ENCODE measurements at regions not wholly inside any gene's neighbourhood (a gene's known extent, or its start where the extent isn't known, plus 50 kb on each side); places are given as distances from the start of the nearest gene placed in this dataset.

GRCh38 chr11:109726061-109726460 lies 304.1 kb downstream of the C11orf87 start:
- ATAC-seq (ENCODE audit: low FRiP score) (no peak), DNase-seq (ENCODE audit: low spot score) (no peak)
- TF ChIP-seq, protein P1, sequence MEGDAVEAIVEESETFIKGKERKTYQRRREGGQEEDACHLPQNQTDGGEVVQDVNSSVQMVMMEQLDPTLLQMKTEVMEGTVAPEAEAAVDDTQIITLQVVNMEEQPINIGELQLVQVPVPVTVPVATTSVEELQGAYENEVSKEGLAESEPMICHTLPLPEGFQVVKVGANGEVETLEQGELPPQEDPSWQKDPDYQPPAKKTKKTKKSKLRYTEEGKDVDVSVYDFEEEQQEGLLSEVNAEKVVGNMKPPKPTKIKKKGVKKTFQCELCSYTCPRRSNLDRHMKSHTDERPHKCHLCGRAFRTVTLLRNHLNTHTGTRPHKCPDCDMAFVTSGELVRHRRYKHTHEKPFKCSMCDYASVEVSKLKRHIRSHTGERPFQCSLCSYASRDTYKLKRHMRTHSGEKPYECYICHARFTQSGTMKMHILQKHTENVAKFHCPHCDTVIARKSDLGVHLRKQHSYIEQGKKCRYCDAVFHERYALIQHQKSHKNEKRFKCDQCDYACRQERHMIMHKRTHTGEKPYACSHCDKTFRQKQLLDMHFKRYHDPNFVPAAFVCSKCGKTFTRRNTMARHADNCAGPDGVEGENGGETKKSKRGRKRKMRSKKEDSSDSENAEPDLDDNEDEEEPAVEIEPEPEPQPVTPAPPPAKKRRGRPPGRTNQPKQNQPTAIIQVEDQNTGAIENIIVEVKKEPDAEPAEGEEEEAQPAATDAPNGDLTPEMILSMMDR (IDR thresholded peaks at IDR 0.05), result no peak

DNA sequence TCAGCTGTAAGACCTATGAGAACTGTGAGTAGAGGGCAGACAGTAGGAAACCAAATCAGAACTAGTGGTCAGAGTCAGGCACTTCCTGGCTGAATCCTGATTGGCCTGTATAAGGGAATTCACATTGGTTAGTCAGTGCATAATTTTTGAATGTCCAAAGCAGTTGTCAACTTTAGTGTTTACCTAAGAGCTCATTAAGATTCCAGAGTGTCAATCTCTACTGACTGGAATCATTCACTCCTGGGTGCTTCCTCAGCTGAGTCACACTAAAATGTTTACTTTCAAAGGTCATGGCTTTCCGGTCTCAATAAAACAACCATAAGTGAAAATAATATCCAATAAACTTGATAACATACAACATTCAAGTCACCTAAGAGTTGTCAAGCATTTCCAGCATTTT lies 306.1 kb downstream of the C11orf87 start:
- no peak for ATAC-seq (ENCODE audit: low FRiP score)
- DNase-seq (ENCODE audit: low spot score), result no peak
- TF ChIP-seq, protein P1 (IDR thresholded peaks at IDR 0.05), result no peak

GRCh38 chr11:109729761-109730160 lies 307.8 kb downstream of the C11orf87 start:
- ATAC-seq (ENCODE audit: low FRiP score) (no peak), DNase-seq (ENCODE audit: low spot score) (no peak)
- TF ChIP-seq, protein P1 (IDR thresholded peaks at IDR 0.05), result no peak

DNA sequence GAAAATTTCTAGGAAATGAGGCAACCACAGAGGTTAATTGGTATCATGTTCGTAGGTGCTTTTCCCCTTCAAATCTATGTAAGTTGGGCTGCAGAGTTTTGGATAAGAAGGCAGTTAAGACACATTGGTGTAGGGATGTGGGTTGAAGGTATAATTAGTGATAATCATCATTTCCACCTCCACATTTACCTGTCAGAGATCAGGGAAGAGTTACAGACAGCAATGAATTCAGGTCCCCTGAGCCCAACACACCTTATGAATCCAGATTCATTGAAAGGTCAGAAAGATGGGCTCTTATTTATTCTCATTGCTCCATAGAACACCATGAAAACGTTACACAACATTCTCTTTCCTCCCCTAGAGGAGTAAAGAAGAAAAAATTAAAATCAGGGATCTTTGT lies 308.7 kb downstream of the C11orf87 start:
- ATAC-seq (ENCODE audit: low FRiP score) (no peak), DNase-seq (ENCODE audit: low spot score) (no peak)
- TF ChIP-seq, protein P1 (IDR thresholded peaks at IDR 0.05), result no peak

- TF ChIP-seq, protein P1 (IDR thresholded peaks at IDR 0.05), result no peak
- ATAC-seq (ENCODE audit: low FRiP score), result no peak
- DNase-seq (ENCODE audit: low spot score), result no peak
Measured at GRCh38 chr11:109731451-109731850, 309.5 kb downstream of the C11orf87 start.

DNA sequence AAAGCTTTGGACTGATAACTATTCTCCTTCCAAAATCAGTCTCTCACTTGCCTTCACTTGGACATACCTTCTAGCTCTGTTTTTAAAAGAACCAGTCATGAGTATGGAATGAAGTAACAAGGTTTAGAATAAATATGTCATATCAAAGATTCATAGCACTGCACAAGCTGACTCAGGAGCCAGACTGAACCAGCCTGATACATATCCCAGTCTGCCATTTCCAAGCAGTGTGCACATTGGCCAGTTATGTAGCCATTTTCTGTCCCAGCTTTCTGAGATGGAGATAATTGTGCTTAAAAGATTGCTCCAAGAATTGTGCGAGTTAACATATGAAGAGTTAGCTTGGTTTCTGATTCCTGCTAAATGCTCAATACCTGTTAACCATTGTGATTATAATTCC lies 311.3 kb downstream of the C11orf87 start:
- TF ChIP-seq, protein P1 (IDR thresholded peaks at IDR 0.05), result no peak
- no peak for ATAC-seq (ENCODE audit: low FRiP score)
- no peak for DNase-seq (ENCODE audit: low spot score)

- ATAC-seq (ENCODE audit: low FRiP score) (no peak), DNase-seq (ENCODE audit: low spot score) (no peak)
- TF ChIP-seq, protein P1 (IDR thresholded peaks at IDR 0.05), result no peak
Measured at GRCh38 chr11:109734566-109734965, 312.6 kb downstream of the C11orf87 start.

All from omental fat pad (tissue), 3 donors.